GM12875 (cell line): ENCODE measurements at regions not wholly inside any gene's neighbourhood (a gene's known extent, or its start where the extent isn't known, plus 50 kb on each side); places are given as distances from the start of the nearest gene placed in this dataset.

ENCODE experiments used
- H3K4me3 ChIP-seq: one replicate; pipeline ENCODE4 v1.5.1; 2011; ENCODE audit warnings: low read depth, low read length, control low read depth
- CTCF ChIP-seq: IDR thresholded peaks from 2 replicates; pipeline ENCODE4 v1.5.1; 2011; ENCODE audit warnings: low read depth, mild to moderate bottlenecking, control low read depth, inconsistent platforms, low read length, moderate library complexity, borderline replicate concordance; ENCODE audit not compliant: insufficient read depth

GRCh38 chr2:63692002-63692606 is 103.3 kb downstream of the MDH1 start:
- 0 out of 2 replicates have a peak, but pooled peaks have one; percentile 14 for TF ChIP-seq CTCF
- no peak overlapping the region for H3K4me3 ChIP-seq

GRCh38 chr2:63695583-63695982 is 106.8 kb downstream of the MDH1 start:
- H3K4me3 ChIP-seq = no peak overlapping the region
- TF ChIP-seq CTCF = no peak

- no peak for TF ChIP-seq CTCF
- H3K4me3 ChIP-seq = no peak overlapping the region
These were observed 107.7 kb downstream of the MDH1 start for GRCh38 chr2:63696496-63696895.

- TF ChIP-seq CTCF = no peak
- no peak overlapping the region for H3K4me3 ChIP-seq
These were observed 108.4 kb downstream of the MDH1 start for GRCh38 chr2:63697160-63697559.

GRCh38 chr2:63698786-63699548 is 110.2 kb downstream of the MDH1 start:
- TF ChIP-seq CTCF = peak; percentile 60; the same call in 1 of the 2 replicates
- H3K4me3 ChIP-seq = no peak overlapping the region

GRCh38 chr2:63699549-63699839 is 110.7 kb downstream of the MDH1 start:
- no peak overlapping the region for H3K4me3 ChIP-seq
- TF ChIP-seq CTCF = no peak

- no peak for TF ChIP-seq CTCF
- H3K4me3 ChIP-seq = no peak overlapping the region
These were observed 111.5 kb downstream of the MDH1 start for GRCh38 chr2:63700271-63700670.
